ENCODE measurements at regions not wholly inside any gene's neighbourhood (a gene's known extent, or its start where the extent isn't known, plus 50 kb on each side); places are given as distances from the start of the nearest gene placed in this dataset. TPM values are rescaled to one million over a fixed set of nuclear protein-coding genes. Genes with fewer than 3 reads are reported as not detected.

Small RNAs in the stretch of these regions (small RNA-seq; reads per million reads assigned to genes)
- not detected for gene MIR4280 (ENCODE audit: insufficient read depth)
- not detected for gene RN7SKP34 (ENCODE audit: insufficient read depth)
